Ishikawa (cell line): ENCODE measurements at regions not wholly inside any gene's neighbourhood (a gene's known extent, or its start where the extent isn't known, plus 50 kb on each side); places are given as distances from the start of the nearest gene placed in this dataset.

Experiments used
- CEBPB ChIP-seq: IDR thresholded peaks from 2 replicates; pipeline ENCODE4 v1.6.1; 2012
- EP300 ChIP-seq: IDR thresholded peaks from 2 replicates; pipeline ENCODE4 v1.6.1; 2012; ENCODE audit warnings: borderline replicate concordance
- FOXM1 ChIP-seq: IDR thresholded peaks from 2 replicates; pipeline ENCODE4 v1.6.1; 2012; ENCODE audit warnings: low read depth, borderline replicate concordance
- NFIC ChIP-seq: IDR thresholded peaks from 2 replicates; pipeline ENCODE4 v1.6.1; 2012
- RAD21 ChIP-seq: IDR thresholded peaks from 2 replicates; pipeline ENCODE4 v1.6.1; 2012; ENCODE audit warnings: low read depth
- REST ChIP-seq: IDR thresholded peaks from 2 replicates; pipeline ENCODE4 v1.6.1; 2012; ENCODE audit warnings: low read depth, mild to moderate bottlenecking
- TAF1 ChIP-seq: IDR thresholded peaks from 2 replicates; pipeline ENCODE4 v1.6.1; 2012; ENCODE audit warnings: low read depth, mild to moderate bottlenecking
- TCF12 ChIP-seq: IDR thresholded peaks from 2 replicates; pipeline ENCODE4 v1.6.1; 2012; ENCODE audit warnings: low read depth
- TEAD4 ChIP-seq: IDR thresholded peaks from 2 replicates; pipeline ENCODE4 v1.6.1; 2012
- TF ChIP-seq, protein P1 (sequence below): IDR thresholded peaks from 2 replicates; pipeline ENCODE4 v1.6.1; 2012

- TF ChIP-seq, protein P1, sequence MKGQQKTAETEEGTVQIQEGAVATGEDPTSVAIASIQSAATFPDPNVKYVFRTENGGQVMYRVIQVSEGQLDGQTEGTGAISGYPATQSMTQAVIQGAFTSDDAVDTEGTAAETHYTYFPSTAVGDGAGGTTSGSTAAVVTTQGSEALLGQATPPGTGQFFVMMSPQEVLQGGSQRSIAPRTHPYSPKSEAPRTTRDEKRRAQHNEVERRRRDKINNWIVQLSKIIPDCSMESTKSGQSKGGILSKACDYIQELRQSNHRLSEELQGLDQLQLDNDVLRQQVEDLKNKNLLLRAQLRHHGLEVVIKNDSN = no peak
- TF ChIP-seq NFIC = no peak
- TF ChIP-seq REST = no peak
- TF ChIP-seq CEBPB = no peak
- TF ChIP-seq EP300 = no peak
- TF ChIP-seq RAD21 = no peak
- TF ChIP-seq FOXM1 = no peak
- no peak for TF ChIP-seq TCF12
- no peak for TF ChIP-seq TAF1
- no peak for TF ChIP-seq TEAD4
Observed at GRCh38 chr18:78830161-78830560, 149.5 kb upstream of the SALL3 start.
